ENCODE measurements at regions not wholly inside any gene's neighbourhood (a gene's known extent, or its start where the extent isn't known, plus 50 kb on each side); places are given as distances from the start of the nearest gene placed in this dataset.

GRCh38 chr4:10204401-10205058 lies 87.9 kb upstream of the WDR1 start:
- TF ChIP-seq FOSL1 (IDR thresholded peaks at IDR 0.05; ENCODE audit: low read depth) (no peak), MAX (IDR thresholded peaks at IDR 0.05) (no peak), ZNF274 (IDR thresholded peaks at IDR 0.05; ENCODE audit: low read depth, low read length) (no peak), CEBPB (IDR thresholded peaks at IDR 0.05; ENCODE audit: low read depth) (no peak), EZH2 (IDR thresholded peaks at IDR 0.05) (no peak), POLR2A (IDR thresholded peaks at IDR 0.05; ENCODE audit: borderline replicate concordance, extremely low read depth, insufficient read depth, insufficient read length) (no peak), ELF1 (IDR thresholded peaks at IDR 0.05; ENCODE audit: borderline replicate concordance, low read depth) (no peak)
- TF ChIP-seq, protein P1, sequence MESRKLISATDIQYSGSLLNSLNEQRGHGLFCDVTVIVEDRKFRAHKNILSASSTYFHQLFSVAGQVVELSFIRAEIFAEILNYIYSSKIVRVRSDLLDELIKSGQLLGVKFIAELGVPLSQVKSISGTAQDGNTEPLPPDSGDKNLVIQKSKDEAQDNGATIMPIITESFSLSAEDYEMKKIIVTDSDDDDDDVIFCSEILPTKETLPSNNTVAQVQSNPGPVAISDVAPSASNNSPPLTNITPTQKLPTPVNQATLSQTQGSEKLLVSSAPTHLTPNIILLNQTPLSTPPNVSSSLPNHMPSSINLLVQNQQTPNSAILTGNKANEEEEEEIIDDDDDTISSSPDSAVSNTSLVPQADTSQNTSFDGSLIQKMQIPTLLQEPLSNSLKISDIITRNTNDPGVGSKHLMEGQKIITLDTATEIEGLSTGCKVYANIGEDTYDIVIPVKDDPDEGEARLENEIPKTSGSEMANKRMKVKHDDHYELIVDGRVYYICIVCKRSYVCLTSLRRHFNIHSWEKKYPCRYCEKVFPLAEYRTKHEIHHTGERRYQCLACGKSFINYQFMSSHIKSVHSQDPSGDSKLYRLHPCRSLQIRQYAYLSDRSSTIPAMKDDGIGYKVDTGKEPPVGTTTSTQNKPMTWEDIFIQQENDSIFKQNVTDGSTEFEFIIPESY (IDR thresholded peaks at IDR 0.05; ENCODE audit: extremely low read depth, insufficient replicate concordance, low read length) = no peak
- no peak overlapping the region for H3K27ac ChIP-seq (ENCODE audit: low read depth, low read length)
- no peak overlapping the region for H2AFZ ChIP-seq (ENCODE audit: low read depth, low read length, poor library complexity, severe bottlenecking)
- H3K36me3 ChIP-seq (ENCODE audit: control insufficient read depth in 1 of 2, insufficient read depth in 2 of 2, low read length in 2 of 2) = no peaks in the 10 kb centered on the region
- CTCF ChIA-PET = no interaction called here
- H3K4me1 ChIP-seq (ENCODE audit: control insufficient read depth in 1 of 2, insufficient read depth in 2 of 2, low read length in 2 of 2) = no peaks in the 10 kb centered on the region
- intact Hi-C loops (cut with micrococcal nuclease) = no loop called here
- BruUV-seq (replicated peaks) = no TSS peak
- no peaks in the 10 kb centered on the region for H3K9me2 ChIP-seq (ENCODE audit: insufficient read depth)
- H3K27me3 ChIP-seq (ENCODE audit: insufficient read depth, low read length) = peaks cover 20% of the 10 kb centered on the region; the same call in 1 of the 2 replicates
- no peak for DNase-seq (ENCODE audit: low read depth, low spot score)
- H3K4me2 ChIP-seq (ENCODE audit: low read length) = no peak overlapping the region
- H4K20me1 ChIP-seq (ENCODE audit: insufficient read depth) = no peaks in the 10 kb centered on the region
- POLR2A ChIA-PET = no interaction called here
- no peak for ATAC-seq
- no peak overlapping the region for H3K4me3 ChIP-seq (replicated peaks in 1 of 2; ENCODE audit: low read depth in 1 of 2, low read length in 2 of 2)
- RAD21 ChIA-PET (ENCODE audit: low non-redundant PET in 1 of 2, low total read pairs in 2 of 2, uncharacterized antibody in 2 of 2, unreplicated experiment in 2 of 2) = no interaction called here
- H3K9ac ChIP-seq (ENCODE audit: low read length) = no peak overlapping the region
- H3K79me2 ChIP-seq (ENCODE audit: insufficient read depth, low read length) = no peaks in the 10 kb centered on the region
- H3K9me3 ChIP-seq (ENCODE audit: control insufficient read depth in 1 of 2, insufficient read depth in 1 of 2, low read depth in 1 of 2, low read length in 2 of 2) = no peaks in the 10 kb centered on the region

All from HCT116 (cell line).